ENCODE measurements at regions not wholly inside any gene's neighbourhood (a gene's known extent, or its start where the extent isn't known, plus 50 kb on each side); places are given as distances from the start of the nearest gene placed in this dataset.

GRCh38 chr2:16326711-16327300 lies 338.8 kb downstream of the CYRIA start:
- TF ChIP-seq CTCF (conservative IDR thresholded peaks at IDR 0.05 in 1 of 2, IDR thresholded peaks at IDR 0.05 in 1 of 2; ENCODE audit: extremely low read depth in 1 of 2, insufficient read depth in 1 of 2, low read depth in 1 of 2, low read length in 2 of 2): no peak
- TF ChIP-seq EZH2 (IDR thresholded peaks at IDR 0.05; ENCODE audit: borderline replicate concordance, low read length): no peak
